Naive thymus-derived CD4-positive, alpha-beta T cell (primary cell): ENCODE measurements at regions not wholly inside any gene's neighbourhood (a gene's known extent, or its start where the extent isn't known, plus 50 kb on each side); places are given as distances from the start of the nearest gene placed in this dataset.

Experiments used
- ATAC-seq: fragments of 150-1000 bp; cut with Tn5 transposase; 2 replicates; pipeline ENCODE4 v1.10.0; 2021; ENCODE audit warnings: mild to moderate bottlenecking, moderate library complexity
- CTCF ChIA-PET: fragments of 350-600 bp; sonication (Branson Sonifier 250); formaldehyde crosslinking; loops from one replicate; lab custom pipeline; 2021; ENCODE audit warnings: antibody characterized with exemption; lab: Charles Lee
- POLR2A ChIA-PET: fragments of 350-600 bp; sonication (Branson Sonifier 250); formaldehyde crosslinking; loops from one replicate; lab custom pipeline; 2021; ENCODE audit warnings: antibody characterized with exemption, inconsistent platforms; lab: Charles Lee
- DNase-seq, 9 donors: peaks; one replicate each; pipeline versions ENCODE4 v3.0.0 to v3.0.0-alpha.2; 2020 to 2022; ENCODE audit warnings: mixed read lengths in 1 of 9
- H3K27ac ChIP-seq: one replicate; pipeline ENCODE4 v1.7.0; 2013; ENCODE audit warnings: mild to moderate bottlenecking, low read depth, low read length, moderate library complexity
- H3K27me3 ChIP-seq, 2 donors: one replicate each; pipeline ENCODE4 v1.7.0; 2013; ENCODE audit warnings: low read length in 2 of 2, mild to moderate bottlenecking in 2 of 2, moderate library complexity in 2 of 2; ENCODE audit not compliant: control insufficient read depth in 2 of 2, insufficient read depth in 2 of 2
- H3K36me3 ChIP-seq, 3 experiments: 1 replicate in 2 of 3; 2 replicates in 1 of 3; pipeline ENCODE4 v1.7.0; 2013; ENCODE audit warnings: low read length in 3 of 3, mild to moderate bottlenecking in 3 of 3, moderate library complexity in 1 of 3; ENCODE audit not compliant: insufficient read depth in 3 of 3, control insufficient read depth in 2 of 3
- H3K4me1 ChIP-seq, 2 donors: one replicate each; pipeline ENCODE4 v1.7.0; 2013; ENCODE audit warnings: low read length in 2 of 2, mild to moderate bottlenecking in 2 of 2, moderate library complexity in 1 of 2; ENCODE audit not compliant: control insufficient read depth in 2 of 2, insufficient read depth in 2 of 2
- H3K4me3 ChIP-seq: 2 replicates; pipeline ENCODE4 v1.7.0; 2013; ENCODE audit warnings: mild to moderate bottlenecking, low read length
- H3K9me3 ChIP-seq, 3 experiments: 1 replicate in 2 of 3; 2 replicates in 1 of 3; pipeline ENCODE4 v1.7.0; 2013; ENCODE audit warnings: low read length in 3 of 3; ENCODE audit not compliant: control insufficient read depth in 2 of 3
- H3K27ac Mint-ChIP-seq, 9 donors: one replicate each; pipeline ENCODE4 v1.8.0; 2020 to 2022; ENCODE audit warnings: mixed read lengths in 9 of 9, mild to moderate bottlenecking in 8 of 9, moderate library complexity in 5 of 9, inconsistent platforms in 2 of 9
- H3K27me3 Mint-ChIP-seq, 5 donors: one replicate each; pipeline ENCODE4 v1.8.0; 2021 to 2022; ENCODE audit warnings: mixed read lengths in 5 of 5, mild to moderate bottlenecking in 1 of 5
- H3K36me3 Mint-ChIP-seq, 5 donors: one replicate each; pipeline ENCODE4 v1.8.0; 2020 to 2022; ENCODE audit warnings: mixed read lengths in 5 of 5, mild to moderate bottlenecking in 3 of 5, inconsistent platforms in 1 of 5
- H3K4me1 Mint-ChIP-seq, 7 donors: one replicate each; pipeline ENCODE4 v1.8.0; 2020 to 2022; ENCODE audit warnings: mixed read lengths in 7 of 7, mild to moderate bottlenecking in 3 of 7, inconsistent platforms in 1 of 7
- H3K4me3 Mint-ChIP-seq, 10 donors: one replicate each; pipeline ENCODE4 v1.8.0; 2020 to 2022; ENCODE audit warnings: mild to moderate bottlenecking in 10 of 10, mixed read lengths in 10 of 10, moderate library complexity in 6 of 10, inconsistent platforms in 2 of 10
- H3K9me3 Mint-ChIP-seq, 11 donors: one replicate each; pipeline ENCODE4 v1.8.0; 2020 to 2022; ENCODE audit warnings: mixed read lengths in 11 of 11, mild to moderate bottlenecking in 4 of 11, inconsistent platforms in 1 of 11, moderate library complexity in 1 of 11
- intact Hi-C, 2 donors: fragments of 100-400 bp; cut with micrococcal nuclease; formaldehyde crosslinking; loops; one replicate each; pipeline ENCODE4 v1.15.1; 2023

- H3K4me3 Mint-ChIP-seq = no peak overlapping the region
- Histone ChIP-seq H3K4me3 (no peak overlapping the region), H3K9me3 (no peaks in the 10 kb centered on the region), H3K27ac (no peak overlapping the region), H3K27me3 (no peaks in the 10 kb centered on the region), H3K36me3 (no peaks in the 10 kb centered on the region), H3K4me1 (no peaks in the 10 kb centered on the region)
- ChIA-PET CTCF (no interaction called here), POLR2A (no interaction called here)
- no peaks in the 10 kb centered on the region for H3K36me3 Mint-ChIP-seq
- ATAC-seq = no peak
- peaks cover 0 to 8% (median 2%) of the 10 kb centered on the region in 11 donors for H3K9me3 Mint-ChIP-seq
- no peaks in the 10 kb centered on the region for H3K4me1 Mint-ChIP-seq
- DNase-seq = no peak
- H3K27ac Mint-ChIP-seq = no peak overlapping the region
- intact Hi-C loops = no loop called here
- no peaks in the 10 kb centered on the region for H3K27me3 Mint-ChIP-seq
Observed at GRCh38 chr5:85288914-85289313, 904.2 kb upstream of the EDIL3 start.

DNA sequence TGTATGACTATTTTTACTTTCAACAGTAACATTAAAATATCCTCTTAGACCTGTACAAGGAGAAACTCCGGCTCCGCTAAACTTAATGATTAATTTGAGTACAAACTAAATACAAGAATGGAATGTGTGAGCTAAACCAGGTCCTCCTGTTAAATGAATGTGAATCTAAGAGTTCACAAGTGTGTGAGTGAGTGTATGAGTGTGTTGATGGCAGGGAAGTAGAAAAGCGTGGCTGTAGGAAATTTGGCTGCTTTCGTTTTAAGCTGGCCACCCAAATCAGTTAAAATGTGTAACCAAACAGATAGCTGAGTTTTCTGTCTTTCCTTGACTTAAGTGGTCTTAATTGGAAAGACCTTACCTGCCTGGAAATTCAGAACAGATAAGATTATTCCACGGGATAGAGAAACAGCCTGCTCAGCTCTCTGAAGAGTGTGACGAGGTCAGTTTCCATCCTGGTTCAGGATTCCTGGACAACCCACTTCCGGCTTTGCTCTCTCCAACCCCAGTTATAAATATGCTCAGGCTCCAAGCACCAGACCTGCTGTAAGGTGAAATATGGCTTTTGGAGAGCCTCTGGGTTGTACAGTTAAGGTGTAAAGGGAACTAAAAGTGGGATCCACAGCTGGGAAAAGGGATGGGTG is 908.6 kb upstream of the EDIL3 start:
- H3K27ac ChIP-seq = no peak overlapping the region
- CTCF ChIA-PET = no interaction called here
- H3K4me1 ChIP-seq = no peaks in the 10 kb centered on the region
- H3K4me3 ChIP-seq = no peak overlapping the region
- H3K27ac Mint-ChIP-seq = no peak overlapping the region
- DNase-seq (no peak), ATAC-seq (no peak)
- no peaks in the 10 kb centered on the region for H3K27me3 ChIP-seq
- no peaks in the 10 kb centered on the region for H3K27me3 Mint-ChIP-seq
- intact Hi-C loops = no loop called here
- no peak overlapping the region for H3K4me3 Mint-ChIP-seq
- POLR2A ChIA-PET = no interaction called here
- H3K9me3 ChIP-seq = no peaks in the 10 kb centered on the region
- H3K4me1 Mint-ChIP-seq = no peaks in the 10 kb centered on the region
- peaks cover 0 to 12% (median 2%) of the 10 kb centered on the region in 11 donors for H3K9me3 Mint-ChIP-seq
- no peaks in the 10 kb centered on the region for H3K36me3 ChIP-seq
- no peaks in the 10 kb centered on the region for H3K36me3 Mint-ChIP-seq

DNA sequence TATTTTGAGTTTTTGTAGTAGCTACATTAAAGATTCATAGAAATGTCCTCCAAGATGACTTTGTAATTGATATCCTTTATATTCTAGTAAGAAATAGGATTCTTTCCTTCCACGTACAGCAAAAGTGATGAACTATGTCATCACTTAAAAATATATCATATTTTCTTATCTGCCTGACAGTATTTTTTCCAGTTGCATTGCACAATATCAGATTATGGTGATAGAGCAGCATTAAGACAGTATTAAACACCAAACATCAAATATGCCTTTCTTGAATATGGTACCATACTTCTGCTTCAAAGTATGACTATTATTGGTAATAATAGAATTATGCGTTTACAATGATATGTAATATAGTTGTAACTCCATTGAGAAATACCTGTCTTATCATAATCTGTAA is 919.8 kb upstream of the EDIL3 start:
- Histone ChIP-seq H3K27ac (no peak overlapping the region), H3K9me3 (no peaks in the 10 kb centered on the region), H3K4me1 (no peaks in the 10 kb centered on the region), H3K27me3 (no peaks in the 10 kb centered on the region), H3K36me3 (no peaks in the 10 kb centered on the region), H3K4me3 (no peak overlapping the region)
- DNase-seq = no peak
- Mint-ChIP-seq H3K27ac (no peak overlapping the region), H3K4me1 (no peaks in the 10 kb centered on the region), H3K36me3 (no peaks in the 10 kb centered on the region), H3K27me3 (no peaks in the 10 kb centered on the region), H3K9me3 (peaks cover 0 to 6% (median 0%) of the 10 kb centered on the region in 11 donors), H3K4me3 (no peak overlapping the region)
- intact Hi-C loops = no loop called here
- ATAC-seq = no peak
- ChIA-PET POLR2A (no interaction called here), CTCF (no interaction called here)

DNA sequence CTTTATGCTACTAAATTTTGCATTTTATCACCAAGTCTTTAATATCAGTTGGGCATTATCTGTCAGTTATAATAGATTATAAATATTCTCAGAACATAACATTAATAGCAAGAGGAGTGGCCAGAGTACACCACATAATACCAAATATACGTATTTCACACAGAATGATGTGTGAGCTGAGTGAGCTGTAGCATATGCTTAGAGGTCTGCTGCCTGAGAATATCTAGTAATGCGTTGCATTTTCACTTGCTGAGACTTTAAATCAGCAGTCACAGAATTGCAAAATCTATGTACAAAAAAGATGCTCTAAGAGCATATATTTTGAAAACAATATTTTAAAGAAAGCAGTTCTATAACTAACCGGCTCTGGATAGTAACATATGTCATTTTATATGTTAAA is 921.1 kb upstream of the EDIL3 start:
- ChIA-PET CTCF (no interaction called here), POLR2A (no interaction called here)
- Mint-ChIP-seq H3K27me3 (no peaks in the 10 kb centered on the region), H3K9me3 (peaks cover 0 to 6% (median 0%) of the 10 kb centered on the region in 11 donors), H3K36me3 (no peaks in the 10 kb centered on the region), H3K4me3 (no peak overlapping the region), H3K27ac (no peak overlapping the region), H3K4me1 (no peaks in the 10 kb centered on the region)
- no peak for DNase-seq
- Histone ChIP-seq H3K27me3 (no peaks in the 10 kb centered on the region), H3K9me3 (no peaks in the 10 kb centered on the region), H3K27ac (no peak overlapping the region), H3K4me1 (no peaks in the 10 kb centered on the region), H3K4me3 (no peak overlapping the region), H3K36me3 (no peaks in the 10 kb centered on the region)
- no peak for ATAC-seq
- intact Hi-C loops = no loop called here

- Histone ChIP-seq H3K4me1 (no peaks in the 10 kb centered on the region), H3K27ac (no peak overlapping the region), H3K36me3 (no peaks in the 10 kb centered on the region), H3K4me3 (no peak overlapping the region), H3K27me3 (no peaks in the 10 kb centered on the region), H3K9me3 (no peaks in the 10 kb centered on the region)
- POLR2A ChIA-PET = no interaction called here
- DNase-seq (no peak), ATAC-seq (no peak)
- Mint-ChIP-seq H3K27me3 (no peaks in the 10 kb centered on the region), H3K9me3 (peaks cover 0 to 6% (median 0%) of the 10 kb centered on the region in 11 donors), H3K36me3 (no peaks in the 10 kb centered on the region), H3K4me1 (no peaks in the 10 kb centered on the region), H3K27ac (no peak overlapping the region), H3K4me3 (no peak overlapping the region)
- CTCF ChIA-PET = interaction anchor here (0.8 kb wide), 1 partner anchor 14 kb away, joined by 3 read pairs; no protein-coding TSS in a partner anchor
- intact Hi-C loops = no loop called here
Observed at GRCh38 chr5:85311536-85311935, 926.9 kb upstream of the EDIL3 start.

DNA sequence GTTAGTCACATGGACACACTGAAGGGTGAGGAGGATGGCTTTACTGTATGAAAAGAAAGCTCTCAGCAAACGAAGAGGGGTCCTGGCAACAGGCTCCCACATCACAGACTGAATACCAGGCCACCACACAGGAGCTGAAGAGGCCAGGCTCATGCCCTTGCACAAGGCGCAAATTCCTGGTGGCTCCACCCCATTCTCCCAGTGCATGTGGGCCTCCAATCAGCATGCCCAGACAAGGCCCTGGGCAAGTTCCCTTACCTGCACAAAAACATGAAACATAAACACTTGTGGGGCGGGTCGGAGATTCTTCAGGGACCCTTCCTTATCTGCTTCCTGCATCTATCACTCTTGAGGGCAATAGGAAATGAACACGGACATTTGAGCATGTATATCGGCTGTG is 935.8 kb upstream of the EDIL3 start:
- Mint-ChIP-seq H3K27ac (no peak overlapping the region), H3K4me1 (no peaks in the 10 kb centered on the region), H3K36me3 (no peaks in the 10 kb centered on the region), H3K4me3 (no peak overlapping the region), H3K27me3 (no peaks in the 10 kb centered on the region), H3K9me3 (peaks cover 0 to 5% (median 0%) of the 10 kb centered on the region in 11 donors)
- ATAC-seq = no peak
- H3K9me3 ChIP-seq = no peaks in the 10 kb centered on the region
- ChIA-PET POLR2A (no interaction called here), CTCF (no interaction called here)
- intact Hi-C loops = no loop called here
- no peaks in the 10 kb centered on the region for H3K27me3 ChIP-seq
- H3K36me3 ChIP-seq = no peaks in the 10 kb centered on the region
- no peak for DNase-seq
- no peak overlapping the region for H3K27ac ChIP-seq
- H3K4me1 ChIP-seq = no peaks in the 10 kb centered on the region
- H3K4me3 ChIP-seq = no peak overlapping the region

- H3K27ac ChIP-seq = no peak overlapping the region
- H3K4me1 ChIP-seq = no peaks in the 10 kb centered on the region
- ChIA-PET POLR2A (no interaction called here), CTCF (no interaction called here)
- Mint-ChIP-seq H3K27ac (no peak overlapping the region), H3K27me3 (no peaks in the 10 kb centered on the region), H3K9me3 (peaks cover 0 to 5% (median 2%) of the 10 kb centered on the region in 11 donors), H3K36me3 (no peaks in the 10 kb centered on the region), H3K4me1 (no peaks in the 10 kb centered on the region), H3K4me3 (no peak overlapping the region)
- no peak for DNase-seq
- H3K9me3 ChIP-seq = no peaks in the 10 kb centered on the region
- intact Hi-C loops = no loop called here
- no peaks in the 10 kb centered on the region for H3K36me3 ChIP-seq
- no peak for ATAC-seq
- no peaks in the 10 kb centered on the region for H3K27me3 ChIP-seq
- no peak overlapping the region for H3K4me3 ChIP-seq
Observed at GRCh38 chr5:85333276-85333675, 948.6 kb upstream of the EDIL3 start.
